GM04503 (cell line): ENCODE measurements at regions not wholly inside any gene's neighbourhood (a gene's known extent, or its start where the extent isn't known, plus 50 kb on each side); places are given as distances from the start of the nearest gene placed in this dataset.
"Not testable (repeated sequence)": the region's sequence is repeated elsewhere in the genome, so short reads cannot be mapped to it uniquely, and the experiment has no call there.

Experiments used
- DNase-seq: peaks from one replicate; pipeline ENCODE4 v3.0.0-alpha.2; 2012; ENCODE audit warnings: low read depth

- no peak for DNase-seq
These were observed 248.8 kb downstream of the SHOX2 start for GRCh38 chr3:157857440-157857839.

- no peak for DNase-seq
These were observed 249.9 kb downstream of the SHOX2 start for GRCh38 chr3:157856078-157856939.

- DNase-seq = not testable (repeated sequence)
These were observed 260.4 kb downstream of the SHOX2 start for GRCh38 chr3:157845839-157846238.

DNA sequence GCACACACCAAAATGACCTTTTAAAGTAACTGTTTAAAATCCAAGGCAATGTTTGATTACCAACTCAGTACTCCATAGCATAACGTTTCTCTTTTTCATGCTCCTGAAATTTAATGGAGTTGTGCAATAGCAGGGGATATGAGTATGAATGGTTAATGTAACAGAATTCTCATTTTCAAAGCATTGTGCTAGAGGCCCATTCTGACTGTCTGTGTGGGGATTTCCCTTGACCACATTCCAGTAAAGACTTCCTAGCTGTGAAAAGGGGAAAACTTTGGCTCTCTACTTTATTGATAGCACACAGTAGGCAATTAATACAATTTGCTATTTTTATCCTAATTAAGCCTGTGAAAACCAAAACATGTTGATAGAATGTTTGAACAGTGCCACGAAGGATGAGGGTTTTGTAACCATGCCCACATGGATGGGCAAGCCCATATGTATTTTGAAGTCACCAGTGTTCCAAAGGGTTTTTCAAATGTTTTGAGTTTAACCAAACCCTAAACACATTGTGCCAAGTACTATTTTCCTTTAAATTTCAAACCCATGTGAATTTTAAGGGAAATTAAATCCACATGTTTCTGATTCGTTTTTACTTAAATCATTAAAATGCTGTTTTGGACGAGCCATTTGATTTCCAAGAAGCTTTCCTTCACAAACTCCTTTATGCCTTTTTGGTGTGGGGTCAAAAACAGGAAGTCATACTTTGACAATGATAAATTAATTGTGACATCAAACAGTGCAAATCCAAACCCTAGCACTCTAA lies 261.2 kb downstream of the SHOX2 start:
- no peak for DNase-seq

DNA sequence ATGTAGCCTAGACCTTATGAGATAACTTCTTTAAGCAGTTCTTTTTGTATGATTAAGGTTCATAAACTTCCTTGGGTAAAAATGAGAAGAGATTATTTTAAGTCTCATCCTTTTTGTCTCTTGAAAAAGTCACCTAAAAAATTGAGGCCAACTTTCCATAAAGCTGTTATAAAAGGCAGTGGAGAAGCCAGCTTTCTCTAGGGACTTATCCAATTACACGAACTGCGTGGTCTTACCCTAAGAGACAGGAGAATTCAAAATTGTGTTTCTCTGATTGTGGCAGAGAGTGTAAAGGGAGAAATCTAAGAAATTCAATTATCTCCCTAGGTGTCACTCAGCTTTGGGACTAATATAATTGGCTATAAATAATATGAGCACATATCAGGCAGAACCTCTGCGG lies 262.0 kb downstream of the SHOX2 start:
- DNase-seq = no peak

DNA sequence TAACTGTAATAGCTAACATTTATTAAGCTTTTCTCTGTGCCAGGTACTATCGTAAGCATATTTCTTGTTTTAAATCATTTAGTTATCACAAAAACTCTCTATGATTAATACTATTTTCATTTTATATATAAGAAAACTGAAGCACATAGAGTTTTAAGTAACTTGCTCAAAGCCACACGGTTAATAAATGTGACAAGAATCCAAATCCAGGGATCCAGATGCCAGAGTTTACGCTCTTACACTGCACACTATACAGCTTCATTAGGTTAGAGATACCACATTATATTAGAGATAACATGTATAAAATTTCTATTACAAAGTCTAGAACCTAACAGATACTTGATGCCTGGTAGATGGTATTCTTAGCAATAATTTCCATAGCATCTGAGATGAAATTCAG lies 265.2 kb downstream of the SHOX2 start:
- no peak for DNase-seq

GRCh38 chr3:157840564-157840963 lies 265.7 kb downstream of the SHOX2 start:
- no peak for DNase-seq

DNA sequence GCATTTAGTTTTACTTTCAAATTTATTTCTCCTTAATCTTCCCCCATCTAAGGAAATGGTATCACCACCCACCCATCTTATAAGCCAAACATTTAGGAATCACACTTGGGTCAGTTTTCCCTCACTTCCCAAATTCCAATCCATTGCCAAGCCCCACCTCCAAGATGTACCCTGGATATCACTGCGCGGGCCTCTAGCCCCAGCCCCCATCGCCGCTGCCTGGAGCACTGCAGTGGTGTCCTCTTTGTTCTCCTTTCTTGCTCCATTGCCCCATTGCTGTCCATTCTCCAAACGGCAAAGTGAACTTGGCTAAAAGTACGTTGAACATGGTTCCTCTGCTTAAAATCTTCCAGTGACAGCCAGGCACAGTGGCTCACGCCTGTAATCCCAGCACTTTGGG lies 267.8 kb downstream of the SHOX2 start:
- DNase-seq = no peak

DNA sequence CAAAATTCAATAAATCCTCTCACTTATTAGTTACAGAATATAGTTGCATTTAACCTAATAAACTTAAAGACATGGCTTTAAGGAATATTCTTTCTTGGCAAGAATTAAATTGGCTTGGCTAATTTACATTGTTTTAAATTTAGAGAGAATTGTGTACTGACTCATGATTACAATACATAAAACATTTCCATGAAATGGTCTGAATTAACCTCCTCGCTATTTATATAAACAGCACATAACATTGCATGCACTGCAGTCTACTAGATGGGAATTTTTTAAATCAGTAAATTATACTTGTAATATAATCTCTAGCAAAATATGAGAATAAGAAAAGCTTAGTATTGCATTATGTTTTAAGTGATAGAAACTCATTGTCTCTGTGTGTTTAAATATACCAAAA lies 268.9 kb downstream of the SHOX2 start:
- DNase-seq = no peak

GRCh38 chr3:157836022-157836421 lies 270.2 kb downstream of the SHOX2 start:
- DNase-seq = no peak

DNA sequence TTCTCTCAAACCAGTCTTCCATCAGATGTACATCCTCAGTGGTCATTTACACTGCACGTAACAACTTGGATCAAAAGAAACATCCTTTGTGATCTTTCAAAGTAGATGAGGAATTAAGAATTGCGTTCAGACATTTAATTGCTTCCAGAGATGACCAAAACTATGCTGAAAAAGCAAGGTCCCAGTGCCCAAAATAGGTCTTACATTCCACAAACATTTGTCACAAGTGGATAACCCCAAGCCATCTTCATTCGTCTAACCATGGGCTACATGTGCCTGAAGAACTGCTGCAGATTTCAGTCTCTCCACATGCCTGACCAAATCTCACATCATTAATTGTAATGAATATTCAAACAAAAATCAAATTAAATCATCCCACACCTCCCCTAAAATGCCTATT lies 273.6 kb downstream of the SHOX2 start:
- DNase-seq = peak; percentile 73

DNA sequence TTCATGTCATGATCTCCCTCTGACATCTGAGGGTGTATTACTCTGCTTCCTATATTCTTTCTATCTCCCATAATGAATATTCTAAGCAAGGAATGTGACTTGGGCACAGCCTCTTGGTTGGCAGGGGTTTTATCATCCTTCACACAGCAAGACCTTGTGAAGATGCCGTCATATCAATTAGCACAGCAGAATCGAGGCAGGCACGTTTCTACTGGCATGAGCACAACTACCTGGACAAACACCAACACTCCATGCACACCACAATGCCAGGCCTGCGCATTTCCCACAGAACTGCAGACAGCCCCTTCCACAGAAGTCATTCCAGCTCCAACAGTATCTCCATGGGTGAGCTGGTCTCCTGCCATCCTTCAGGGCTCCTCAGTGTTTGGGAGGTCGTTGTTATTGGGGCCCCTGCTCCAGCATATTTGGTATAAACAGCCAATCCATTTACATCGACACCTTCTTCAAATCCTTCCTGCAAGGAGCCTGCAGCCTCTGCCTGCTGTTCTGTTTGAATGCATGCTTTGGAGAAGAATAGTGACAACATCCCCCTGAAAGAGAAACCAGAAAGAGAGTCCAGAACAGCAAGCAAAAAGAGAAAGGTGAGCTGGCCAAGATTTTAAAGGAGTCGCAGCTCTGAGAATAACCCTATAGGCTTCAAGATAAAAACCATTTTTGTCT lies 275.5 kb downstream of the SHOX2 start:
- no peak for DNase-seq

DNA sequence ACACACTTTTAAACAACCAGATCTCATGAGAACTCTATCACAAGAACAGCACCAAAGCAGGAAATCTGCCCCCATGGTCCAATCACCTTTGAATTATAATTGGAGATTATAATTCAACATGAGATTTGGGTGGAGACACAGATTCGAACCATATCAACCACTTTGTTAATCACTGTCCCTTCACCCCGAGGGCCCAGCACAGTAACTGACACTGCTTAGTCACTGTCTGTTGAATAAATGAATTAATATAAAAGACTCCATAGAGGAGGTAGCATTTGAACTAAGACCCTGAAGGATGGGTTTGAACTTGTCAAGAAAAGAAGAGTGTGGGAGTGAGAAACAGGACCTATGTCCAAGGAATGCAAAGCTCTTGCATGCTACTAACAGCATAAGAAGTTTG lies 276.4 kb downstream of the SHOX2 start:
- DNase-seq = no peak

DNA sequence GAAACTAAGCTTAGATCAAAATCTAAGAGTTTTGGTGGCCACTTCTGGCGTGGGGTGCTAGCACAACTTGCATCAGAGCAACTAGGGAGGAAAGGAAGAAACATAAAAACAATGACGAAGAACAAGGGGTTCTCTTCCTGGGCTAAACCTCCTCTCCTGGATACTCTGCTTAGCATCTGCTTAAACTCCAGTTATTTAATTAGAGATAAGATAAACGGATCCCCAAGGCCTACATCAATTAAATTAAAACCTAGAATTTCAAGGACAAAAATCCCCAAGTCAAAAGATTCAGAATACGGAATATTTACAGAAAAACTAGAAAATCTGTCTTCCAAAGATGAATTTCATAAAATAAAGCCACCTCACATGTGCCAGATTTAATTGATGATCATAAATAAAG lies 281.9 kb downstream of the SHOX2 start:
- DNase-seq = no peak

DNA sequence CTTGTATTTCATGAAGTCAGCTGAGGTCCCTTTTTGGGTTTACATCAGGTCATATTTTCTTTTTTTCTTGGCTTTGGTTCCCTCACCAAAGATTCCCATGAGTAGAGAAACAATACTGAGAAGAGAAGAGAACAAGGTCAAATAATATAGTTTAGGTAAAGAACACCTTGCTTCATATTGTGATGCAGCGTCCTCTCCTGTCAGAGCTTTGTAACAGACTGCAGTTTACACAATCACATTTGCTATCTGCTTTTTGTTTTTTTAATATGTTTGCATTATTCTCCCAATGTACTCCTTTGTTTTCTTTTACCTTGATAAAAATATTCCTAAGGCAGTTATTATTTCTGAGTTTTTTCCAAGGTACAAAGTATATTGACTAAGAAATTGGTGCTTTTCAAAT lies 283.2 kb downstream of the SHOX2 start:
- DNase-seq = no peak

DNA sequence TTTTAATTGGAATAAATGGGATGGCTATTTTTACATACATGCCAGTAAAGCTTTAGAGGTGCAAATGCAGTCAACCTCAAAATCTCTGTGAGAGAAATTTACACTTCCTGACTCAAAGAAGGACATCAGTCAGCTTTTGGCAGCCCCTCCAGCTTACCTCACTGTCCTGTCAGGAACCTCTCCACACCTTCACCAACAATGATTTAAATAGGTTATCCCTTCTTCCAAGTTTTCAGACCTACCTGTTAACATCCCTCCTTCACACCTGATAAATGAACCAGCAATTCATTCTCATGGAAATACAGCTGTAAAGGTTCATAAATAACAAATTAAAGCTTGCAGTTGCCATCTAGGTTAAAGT lies 286.1 kb downstream of the SHOX2 start:
- DNase-seq = no peak

DNA sequence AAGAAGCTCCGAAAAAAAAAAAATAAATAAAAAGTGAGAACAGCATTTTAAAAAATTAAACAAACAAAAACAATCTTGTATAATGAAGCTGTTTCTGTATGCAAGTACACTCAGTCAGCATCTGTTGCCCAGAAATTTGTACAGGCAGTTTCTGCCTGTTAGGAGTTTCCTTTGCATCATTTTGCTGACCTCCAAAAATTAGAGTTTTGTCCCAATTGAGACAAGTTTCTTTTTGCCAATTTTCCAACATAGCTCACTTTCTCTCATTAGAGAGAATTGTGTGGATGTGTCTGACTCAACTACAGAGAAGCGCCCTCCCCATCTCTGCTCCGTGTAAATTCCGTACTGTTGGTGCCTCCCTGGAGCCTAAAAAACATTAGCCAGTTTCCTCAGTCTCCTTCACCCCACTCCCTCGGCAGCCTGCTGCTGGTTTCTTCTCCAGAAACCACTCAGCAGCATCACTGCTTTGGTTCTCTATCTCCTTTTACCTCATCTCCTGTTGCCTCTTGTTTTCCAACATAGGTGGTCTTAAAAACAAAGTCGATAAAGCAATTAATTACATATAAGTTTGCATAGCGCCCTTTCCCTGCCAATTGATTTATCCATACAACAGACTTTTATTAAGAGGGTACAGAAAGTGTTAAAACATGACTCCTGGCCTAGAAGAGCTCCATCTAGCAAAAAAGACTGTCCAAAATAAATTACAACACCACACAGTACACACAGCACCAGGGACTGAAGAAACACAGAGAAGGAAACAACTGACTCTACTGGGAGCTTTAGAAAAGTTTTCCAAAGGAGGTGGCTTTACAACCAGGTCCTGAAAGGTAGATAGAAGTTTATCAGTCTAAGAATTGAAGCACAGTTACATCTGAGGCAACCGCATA lies 286.7 kb downstream of the SHOX2 start:
- no peak for DNase-seq

DNA sequence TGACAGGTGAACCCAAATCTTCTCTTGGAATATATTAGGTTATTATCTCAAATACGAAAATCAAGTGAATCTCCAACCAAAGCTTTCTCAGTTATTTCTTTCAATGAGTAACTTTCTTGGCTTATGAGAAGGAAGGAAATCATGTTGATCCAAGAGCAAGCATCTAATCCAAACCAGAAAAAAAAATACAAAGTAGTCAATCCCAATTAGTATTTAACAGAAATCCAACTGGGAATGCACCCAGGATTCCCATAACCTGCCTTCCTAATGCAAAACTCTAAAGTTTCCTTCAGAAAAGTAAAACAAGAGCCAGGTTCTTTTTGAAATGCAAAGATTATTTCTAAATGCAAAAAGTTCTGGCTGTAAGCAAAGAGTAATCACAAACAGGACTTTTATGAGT lies 289.3 kb downstream of the SHOX2 start:
- DNase-seq = no peak

- DNase-seq = no peak
These were observed 289.9 kb downstream of the SHOX2 start for GRCh38 chr3:157816296-157816695.

GRCh38 chr3:157815739-157816138 lies 290.5 kb downstream of the SHOX2 start:
- DNase-seq = no peak

DNA sequence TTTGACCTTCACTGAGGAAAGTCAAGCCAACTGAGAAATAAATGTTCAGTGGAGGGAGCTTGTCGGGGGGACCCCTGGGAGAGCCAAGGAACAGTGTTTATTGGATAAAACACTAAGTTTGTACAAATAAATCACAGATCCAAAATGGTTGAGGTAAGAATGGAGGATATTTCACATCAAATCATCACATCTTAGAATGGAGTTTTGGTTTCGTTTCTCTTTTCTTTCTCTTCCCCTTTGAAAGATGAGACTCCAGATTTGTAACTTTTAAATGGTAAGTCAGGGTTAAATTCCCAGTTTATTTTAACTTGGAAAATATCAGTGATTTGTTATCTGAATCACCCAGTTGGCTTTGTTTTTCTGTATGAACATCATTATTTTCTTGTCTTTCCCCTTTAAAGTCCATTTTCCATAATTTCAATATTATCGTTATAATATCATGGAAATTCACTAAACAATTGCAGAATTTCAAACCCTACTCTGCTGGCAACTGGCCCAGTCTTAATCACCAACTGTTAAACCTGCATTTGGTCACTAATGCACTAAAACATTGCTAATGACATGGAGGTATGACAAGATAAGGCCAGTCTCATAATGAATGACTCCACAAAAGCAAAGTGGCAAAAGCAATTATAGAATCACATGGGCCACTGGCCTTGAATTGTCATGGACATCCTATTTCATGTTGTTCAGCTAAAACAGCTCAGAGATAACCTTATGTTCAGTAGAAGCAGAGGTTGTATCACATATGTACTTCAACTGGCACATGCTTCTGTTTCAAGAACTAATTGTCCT lies 295.1 kb downstream of the SHOX2 start:
- no peak for DNase-seq
